Smooth muscle cell (in vitro differentiated cells): ENCODE measurements at regions not wholly inside any gene's neighbourhood (a gene's known extent, or its start where the extent isn't known, plus 50 kb on each side); places are given as distances from the start of the nearest gene placed in this dataset.
"Not testable (repeated sequence)": the region's sequence is repeated elsewhere in the genome, so short reads cannot be mapped to it uniquely, and the experiment has no call there.

ENCODE experiments used
- DNase-seq: peaks from one replicate; lab custom pipeline; 2025; ENCODE audit not compliant: unreplicated experiment; lab: John Stamatoyannopoulos, UW
- H2AFZ ChIP-seq: fragments of 200-600 bp; sonication (generic); 2 replicates; pipeline ENCODE4 v1.6.0; 2016; ENCODE audit warnings: antibody characterized with exemption, low read depth, mild to moderate bottlenecking
- H3F3A ChIP-seq: fragments of 200-600 bp; sonication (generic); 2 replicates; pipeline ENCODE4 v1.6.0; 2017; ENCODE audit warnings: antibody characterized with exemption, low read depth
- H3K27ac ChIP-seq: fragments of 200-600 bp; sonication (generic); 2 replicates; pipeline ENCODE4 v1.5.1; 2016; ENCODE audit warnings: low read depth, mild to moderate bottlenecking
- H3K27me3 ChIP-seq: fragments of 200-600 bp; sonication (generic); 2 replicates; pipeline ENCODE4 v1.6.1; 2016; ENCODE audit warnings: low read depth, mild to moderate bottlenecking
- H3K36me3 ChIP-seq: fragments of 200-600 bp; sonication (generic); 2 replicates; pipeline ENCODE4 v1.5.1; 2016; ENCODE audit warnings: low read depth
- H3K4me1 ChIP-seq: fragments of 200-600 bp; sonication (generic); 2 replicates; pipeline ENCODE4 v1.5.1; 2016; ENCODE audit warnings: low read depth
- H3K4me2 ChIP-seq: fragments of 200-600 bp; sonication (generic); 2 replicates; pipeline ENCODE4 v1.6.0; 2016; ENCODE audit warnings: mild to moderate bottlenecking
- H3K4me3 ChIP-seq: fragments of 200-600 bp; sonication (generic); 2 replicates; pipeline ENCODE4 v1.5.1; 2016; ENCODE audit warnings: mild to moderate bottlenecking
- H3K79me2 ChIP-seq: fragments of 200-600 bp; sonication (generic); 2 replicates; pipeline ENCODE4 v1.6.0; 2016; ENCODE audit warnings: low read depth, mild to moderate bottlenecking
- H3K9ac ChIP-seq: fragments of 200-600 bp; sonication (generic); 2 replicates; pipeline ENCODE4 v1.6.0; 2016; ENCODE audit warnings: low read depth
- H3K9me3 ChIP-seq: fragments of 200-600 bp; sonication (generic); replicated peaks from 2 replicates; pipeline ENCODE4 v1.5.1; 2016; ENCODE audit warnings: low read depth
- H4K20me1 ChIP-seq: fragments of 200-600 bp; sonication (generic); 2 replicates; pipeline ENCODE4 v1.6.0; 2016; ENCODE audit warnings: low read depth
- WGBS: methylation state at CpG from one replicate; pipeline ENCODE4 v1.1.7; 2016; ENCODE audit warnings: low lambda C conversion rate; 5-methylcytosine and 5-hydroxymethylcytosine counted together
- TF ChIP-seq, protein P1 (sequence below): fragments of 200-600 bp; sonication (generic); IDR thresholded peaks from 2 replicates; pipeline ENCODE4 v1.5.1; 2017; ENCODE audit warnings: borderline replicate concordance, mild to moderate bottlenecking, antibody characterized with exemption; ENCODE audit not compliant: insufficient read depth, poor library complexity, severe bottlenecking

DNA sequence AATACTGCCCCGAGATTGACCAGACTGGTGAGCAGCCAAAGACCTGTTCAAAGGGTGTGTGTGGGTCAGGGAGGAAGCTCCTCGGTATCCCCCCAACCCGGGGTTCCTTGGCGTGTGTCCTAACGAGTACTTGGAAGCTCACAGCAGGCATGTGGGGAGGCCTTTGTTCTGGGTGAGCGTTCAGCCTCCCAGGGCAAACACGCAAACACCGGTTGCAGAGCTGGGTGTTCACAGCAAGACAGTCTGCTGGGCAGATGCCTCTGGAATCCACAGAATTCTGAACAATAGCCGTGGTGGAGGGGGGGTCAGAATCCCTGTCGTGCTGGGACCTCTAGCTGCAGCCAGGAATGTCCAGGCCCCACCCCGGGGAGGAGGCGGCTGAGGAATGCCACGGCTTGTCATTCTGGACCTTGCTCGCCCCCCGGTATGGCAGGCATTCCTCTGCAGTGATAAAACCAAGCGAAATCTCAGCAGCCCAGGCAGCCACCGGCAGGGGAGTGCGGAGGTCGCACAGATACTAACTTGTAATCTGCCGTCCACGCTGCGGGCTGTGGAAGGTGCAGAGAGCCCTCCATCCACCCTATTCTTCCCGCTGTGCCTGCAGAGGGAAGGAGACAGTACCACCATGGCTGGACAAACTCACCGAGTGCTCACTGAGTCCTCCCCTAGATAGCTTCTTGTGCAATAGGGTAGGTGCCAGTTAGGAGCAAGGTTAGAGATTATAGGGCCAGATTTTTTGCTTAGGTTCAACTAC is 77.8 kb upstream of the METTL9 start:
- H3K4me2 ChIP-seq: peak overlapping the region; percentile 95
- peaks cover 28% of the 10 kb centered on the region for H4K20me1 ChIP-seq
- H3F3A ChIP-seq, H3K27me3 ChIP-seq, H3K9me3 ChIP-seq, DNase-seq, H3K36me3 ChIP-seq, H3K9ac ChIP-seq: not testable (repeated sequence)
- H3K27ac ChIP-seq: peak overlapping the region; percentile 88
- WGBS: 3% methylated on average over 24 of the region's 24 CpGs
- H3K4me3 ChIP-seq: peak overlapping the region; percentile 27
- peaks cover 13% of the 10 kb centered on the region for H3K4me1 ChIP-seq
- H2AFZ ChIP-seq: peak overlapping the region; percentile 31
- H3K79me2 ChIP-seq: peaks cover 27% of the 10 kb centered on the region

DNA sequence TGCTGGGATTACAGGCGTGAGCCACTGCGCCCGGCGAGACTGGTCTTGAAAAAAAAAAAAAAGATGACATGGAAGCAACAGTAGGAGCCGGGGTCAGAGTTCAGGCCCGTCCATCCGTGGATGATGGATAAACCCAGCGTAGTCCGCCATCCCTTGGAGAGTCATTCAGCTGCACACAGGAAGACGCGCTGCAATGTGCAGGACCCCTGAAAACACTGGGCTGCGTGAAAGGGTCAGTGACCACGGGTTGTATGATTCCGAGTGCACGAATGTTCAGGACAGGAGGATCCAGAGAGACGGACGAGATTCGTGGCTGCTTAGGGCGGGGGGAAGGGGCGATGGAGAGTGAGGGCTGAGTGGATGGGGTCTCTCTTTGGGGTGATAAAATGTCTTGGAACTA is 76.5 kb upstream of the METTL9 start:
- H3K4me2 ChIP-seq, H3K9ac ChIP-seq, DNase-seq: not testable (repeated sequence)

GRCh38 chr16:21523411-21524067 is 75.8 kb upstream of the METTL9 start:
- Histone ChIP-seq H4K20me1 (peaks cover 10% of the 10 kb centered on the region), H3F3A (peaks cover 5% of the 10 kb centered on the region), H3K4me3 (no peak overlapping the region), H3K9ac (no peak overlapping the region), H3K4me2 (no peak overlapping the region), H3K27ac (no peak overlapping the region), H2AFZ (no peak overlapping the region), H3K36me3 (no peaks in the 10 kb centered on the region), H3K4me1 (peaks cover 14% of the 10 kb centered on the region), H3K9me3 (no peaks in the 10 kb centered on the region), H3K27me3 (no peaks in the 10 kb centered on the region), H3K79me2 (peaks cover 10% of the 10 kb centered on the region)
- TF ChIP-seq, protein P1, sequence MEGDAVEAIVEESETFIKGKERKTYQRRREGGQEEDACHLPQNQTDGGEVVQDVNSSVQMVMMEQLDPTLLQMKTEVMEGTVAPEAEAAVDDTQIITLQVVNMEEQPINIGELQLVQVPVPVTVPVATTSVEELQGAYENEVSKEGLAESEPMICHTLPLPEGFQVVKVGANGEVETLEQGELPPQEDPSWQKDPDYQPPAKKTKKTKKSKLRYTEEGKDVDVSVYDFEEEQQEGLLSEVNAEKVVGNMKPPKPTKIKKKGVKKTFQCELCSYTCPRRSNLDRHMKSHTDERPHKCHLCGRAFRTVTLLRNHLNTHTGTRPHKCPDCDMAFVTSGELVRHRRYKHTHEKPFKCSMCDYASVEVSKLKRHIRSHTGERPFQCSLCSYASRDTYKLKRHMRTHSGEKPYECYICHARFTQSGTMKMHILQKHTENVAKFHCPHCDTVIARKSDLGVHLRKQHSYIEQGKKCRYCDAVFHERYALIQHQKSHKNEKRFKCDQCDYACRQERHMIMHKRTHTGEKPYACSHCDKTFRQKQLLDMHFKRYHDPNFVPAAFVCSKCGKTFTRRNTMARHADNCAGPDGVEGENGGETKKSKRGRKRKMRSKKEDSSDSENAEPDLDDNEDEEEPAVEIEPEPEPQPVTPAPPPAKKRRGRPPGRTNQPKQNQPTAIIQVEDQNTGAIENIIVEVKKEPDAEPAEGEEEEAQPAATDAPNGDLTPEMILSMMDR: no peak
- WGBS: 95% methylated on average over 17 of the region's 17 CpGs
- no peak for DNase-seq

More for the DNA sequence above, 76.5 kb upstream of the METTL9 start:
- H3K27me3 ChIP-seq, H2AFZ ChIP-seq, H3F3A ChIP-seq, H3K9me3 ChIP-seq, H3K27ac ChIP-seq, H3K4me3 ChIP-seq, H3K36me3 ChIP-seq: not testable (repeated sequence)
- Histone ChIP-seq H3K79me2 (peaks cover 17% of the 10 kb centered on the region), H3K4me1 (peaks cover 14% of the 10 kb centered on the region), H4K20me1 (peaks cover 17% of the 10 kb centered on the region)
- 97% methylated on average over 20 of the region's 20 CpGs for WGBS

DNA sequence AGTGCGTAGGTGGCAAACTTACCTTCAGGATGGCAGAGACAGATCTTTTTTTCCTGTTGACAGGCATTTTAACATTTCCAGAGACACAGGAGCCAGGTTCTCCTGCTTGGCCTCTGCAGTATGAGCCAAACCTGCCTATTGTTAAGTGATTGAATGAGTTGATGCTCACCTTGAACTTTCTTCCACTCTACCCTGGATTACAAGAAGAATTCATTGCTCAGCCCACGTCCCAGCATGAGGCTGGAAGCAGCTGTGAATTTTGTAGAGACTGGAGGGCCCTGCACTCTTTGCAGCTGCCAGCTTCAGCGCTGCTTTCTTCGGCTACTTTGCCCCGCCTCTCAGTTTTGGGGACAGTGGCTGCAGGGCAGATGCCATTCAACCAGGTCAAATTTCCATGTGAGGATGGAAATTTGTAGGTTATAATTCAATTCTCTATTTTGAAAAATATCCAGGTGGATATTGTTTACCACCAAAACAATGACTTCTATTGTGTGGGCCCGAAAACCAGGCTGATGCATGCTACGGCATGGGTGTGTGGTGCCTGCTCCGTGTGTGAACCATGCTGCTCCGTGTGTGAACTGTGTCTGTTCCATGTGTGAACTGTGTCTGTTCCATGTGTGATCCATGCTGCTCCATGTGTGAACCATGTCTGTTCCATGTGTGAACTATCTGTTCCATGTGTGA is 75.2 kb upstream of the METTL9 start:
- Histone ChIP-seq H3K9me3 (no peaks in the 10 kb centered on the region), H4K20me1 (peaks cover 3% of the 10 kb centered on the region), H3F3A (peaks cover 5% of the 10 kb centered on the region), H3K4me1 (peaks cover 14% of the 10 kb centered on the region), H3K36me3 (no peaks in the 10 kb centered on the region), H3K4me2 (no peak overlapping the region), H3K27me3 (no peaks in the 10 kb centered on the region), H3K4me3 (no peak overlapping the region), H2AFZ (no peak overlapping the region), H3K9ac (no peak overlapping the region), H3K27ac (no peak overlapping the region), H3K79me2 (peaks cover 5% of the 10 kb centered on the region)
- WGBS: 90% methylated on average over 9 of the region's 9 CpGs
- TF ChIP-seq, protein P1: no peak
- DNase-seq: no peak

DNA sequence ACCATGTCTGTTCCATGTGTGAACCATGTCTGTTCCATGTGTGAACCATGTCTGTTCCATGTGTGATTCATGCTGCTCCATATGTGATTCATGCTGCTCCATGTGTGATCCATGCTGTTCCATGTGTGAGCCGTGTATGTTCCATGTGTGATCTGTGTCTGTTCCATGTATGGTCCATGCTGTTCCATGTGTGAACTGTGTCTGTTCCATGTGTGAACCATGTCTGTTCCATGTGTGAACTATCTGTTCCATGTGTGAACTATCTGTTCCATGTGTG is 74.7 kb upstream of the METTL9 start:
- H3K79me2 ChIP-seq, DNase-seq, H3K36me3 ChIP-seq, H3K27ac ChIP-seq, H4K20me1 ChIP-seq, H3F3A ChIP-seq, H3K4me3 ChIP-seq, H3K9ac ChIP-seq, H2AFZ ChIP-seq, H3K27me3 ChIP-seq, H3K9me3 ChIP-seq, H3K4me2 ChIP-seq: not testable (repeated sequence)
- H3K4me1 ChIP-seq: peaks cover 14% of the 10 kb centered on the region
- WGBS: 98% methylated on average over 1 of the region's 1 CpG

DNA sequence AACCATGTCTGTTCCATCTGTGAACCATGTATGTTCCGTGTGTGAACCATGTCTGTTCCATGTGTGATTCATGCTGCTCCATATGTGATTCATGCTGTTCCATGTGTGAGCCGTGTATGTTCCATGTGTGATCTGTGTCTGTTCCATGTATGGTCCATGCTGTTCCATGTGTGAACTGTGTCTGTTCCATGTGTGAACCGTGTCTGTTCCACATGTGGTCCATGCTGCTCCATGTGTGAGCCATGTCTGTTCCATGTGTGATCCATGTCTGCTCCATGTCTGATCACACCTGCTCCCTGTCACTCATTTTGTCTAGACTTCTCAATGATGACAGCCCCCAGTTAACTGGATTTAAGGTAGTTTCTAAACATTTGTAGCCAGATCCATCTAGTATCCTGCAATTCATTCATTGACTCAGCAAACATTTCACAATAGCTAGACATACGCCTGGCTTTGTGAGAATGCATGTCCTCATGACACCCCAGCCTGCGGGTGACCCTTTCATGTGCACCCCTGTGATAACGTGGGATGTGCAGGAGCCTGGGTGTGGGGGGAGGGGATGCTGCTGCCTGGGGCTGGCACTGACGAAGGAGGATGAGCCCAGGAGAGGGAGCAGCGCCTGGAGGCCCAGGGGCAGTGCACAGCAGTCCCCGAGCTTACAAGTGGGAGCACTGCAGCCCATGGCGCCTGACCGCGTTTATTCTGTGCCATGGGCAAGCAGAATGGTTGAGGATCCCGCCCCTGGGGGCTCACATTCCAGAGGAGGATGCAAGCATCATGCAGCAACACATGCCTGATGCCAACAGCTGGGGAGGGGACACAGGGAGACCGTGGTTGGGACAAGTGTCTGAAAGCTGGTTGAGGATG is 74.1 kb upstream of the METTL9 start:
- 73% methylated on average over 14 of the region's 14 CpGs for WGBS
- H3K9ac ChIP-seq, H3K4me2 ChIP-seq: not testable (repeated sequence)

More for the DNA sequence above, 74.1 kb upstream of the METTL9 start:
- not testable (repeated sequence) for H2AFZ ChIP-seq, H3K79me2 ChIP-seq, H3K4me3 ChIP-seq, H3K27ac ChIP-seq, H4K20me1 ChIP-seq, H3F3A ChIP-seq, H3K27me3 ChIP-seq, DNase-seq, H3K36me3 ChIP-seq, H3K9me3 ChIP-seq
- peaks cover 14% of the 10 kb centered on the region for H3K4me1 ChIP-seq
